Activated CD4-positive, alpha-beta T cell treated with anti-CD3 and anti-CD28 coated beads, Interleukin-2, amount 10 ng/mL, durations not matched to agents 24 days and 14 days (primary cell): ENCODE measurements at regions not wholly inside any gene's neighbourhood (a gene's known extent, or its start where the extent isn't known, plus 50 kb on each side); places are given as distances from the start of the nearest gene placed in this dataset.
"Not testable (repeated sequence)": the region's sequence is repeated elsewhere in the genome, so short reads cannot be mapped to it uniquely, and the experiment has no call there.

ENCODE experiments used
- DNase-seq: peaks from one replicate; pipeline ENCODE4 v3.0.0; 2022
- H3K27ac Mint-ChIP-seq: one replicate; pipeline ENCODE4 v1.8.0; 2022; ENCODE audit warnings: mild to moderate bottlenecking, mixed read lengths
- H3K27me3 Mint-ChIP-seq: one replicate; pipeline ENCODE4 v1.8.0; 2022; ENCODE audit warnings: mixed read lengths
- H3K36me3 Mint-ChIP-seq: one replicate; pipeline ENCODE4 v1.8.0; 2022; ENCODE audit warnings: low read depth, mild to moderate bottlenecking, mixed read lengths
- H3K4me1 Mint-ChIP-seq: one replicate; pipeline ENCODE4 v1.8.0; 2021; ENCODE audit warnings: mixed read lengths
- H3K4me3 Mint-ChIP-seq: one replicate; pipeline ENCODE4 v1.8.0; 2022; ENCODE audit warnings: mild to moderate bottlenecking, moderate library complexity, mixed read lengths
- H3K9me3 Mint-ChIP-seq: one replicate; pipeline ENCODE4 v1.8.0; 2021; ENCODE audit warnings: mixed read lengths
- intact Hi-C: fragments of 100-400 bp; cut with micrococcal nuclease; formaldehyde crosslinking; loops from one replicate; pipeline ENCODE4 v1.15.1; 2023

GRCh38 chr3:21966457-21966856 lies 215.4 kb upstream of the ZNF385D start:
- H3K36me3 Mint-ChIP-seq, H3K4me3 Mint-ChIP-seq, H3K27ac Mint-ChIP-seq, H3K4me1 Mint-ChIP-seq, H3K9me3 Mint-ChIP-seq, H3K27me3 Mint-ChIP-seq, DNase-seq, intact Hi-C loops: not testable (repeated sequence)

- Mint-ChIP-seq H3K27ac (no peak overlapping the region), H3K4me1 (no peaks in the 10 kb centered on the region), H3K4me3 (no peak overlapping the region), H3K9me3 (no peaks in the 10 kb centered on the region), H3K36me3 (no peaks in the 10 kb centered on the region), H3K27me3 (no peaks in the 10 kb centered on the region)
- DNase-seq, result no peak
- intact Hi-C loops, result no loop called here
Observed at GRCh38 chr3:21979706-21980105, 228.7 kb upstream of the ZNF385D start.

GRCh38 chr3:21989341-21990042 lies 238.5 kb upstream of the ZNF385D start:
- intact Hi-C loops, result no loop called here
- Mint-ChIP-seq H3K4me3 (no peak overlapping the region), H3K9me3 (no peaks in the 10 kb centered on the region), H3K4me1 (no peaks in the 10 kb centered on the region), H3K27me3 (no peaks in the 10 kb centered on the region), H3K27ac (no peak overlapping the region), H3K36me3 (no peaks in the 10 kb centered on the region)
- DNase-seq, result no peak

DNA sequence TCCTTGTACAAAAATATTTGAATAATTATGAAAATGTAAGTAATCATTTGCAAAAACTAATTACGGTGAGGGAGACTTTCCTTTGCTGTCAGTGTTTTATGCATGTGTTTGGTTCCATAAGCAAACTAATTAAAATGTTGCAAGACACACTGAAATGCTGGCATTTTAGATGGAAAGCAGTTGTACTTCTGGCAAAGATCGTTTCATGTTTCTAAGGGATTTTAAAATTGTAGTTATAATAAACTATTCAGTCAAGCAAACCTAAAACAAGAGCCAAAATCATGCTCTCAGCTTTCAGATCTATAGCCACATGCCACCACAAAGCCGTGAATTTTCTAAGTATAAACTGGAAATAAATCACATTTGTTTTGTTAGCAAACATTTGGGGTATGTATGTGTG lies 240.1 kb upstream of the ZNF385D start:
- H3K4me1 Mint-ChIP-seq, result no peaks in the 10 kb centered on the region
- H3K4me3 Mint-ChIP-seq, result no peak overlapping the region
- intact Hi-C loops, result no loop called here
- H3K36me3 Mint-ChIP-seq, result no peaks in the 10 kb centered on the region
- H3K9me3 Mint-ChIP-seq, result no peaks in the 10 kb centered on the region
- H3K27me3 Mint-ChIP-seq, result no peaks in the 10 kb centered on the region
- DNase-seq, result no peak
- no peak overlapping the region for H3K27ac Mint-ChIP-seq

- DNase-seq, result no peak
- Mint-ChIP-seq H3K27me3 (no peaks in the 10 kb centered on the region), H3K36me3 (no peaks in the 10 kb centered on the region), H3K9me3 (no peaks in the 10 kb centered on the region), H3K4me3 (no peak overlapping the region), H3K27ac (no peak overlapping the region), H3K4me1 (no peaks in the 10 kb centered on the region)
- intact Hi-C loops, result no loop called here
Observed at GRCh38 chr3:21995079-21995607, 244.1 kb upstream of the ZNF385D start.

GRCh38 chr3:22007368-22007767 lies 256.4 kb upstream of the ZNF385D start:
- no peak for DNase-seq
- intact Hi-C loops, result no loop called here
- Mint-ChIP-seq H3K4me3 (no peak overlapping the region), H3K36me3 (no peaks in the 10 kb centered on the region), H3K4me1 (no peaks in the 10 kb centered on the region), H3K27ac (no peak overlapping the region), H3K9me3 (peaks cover 5% of the 10 kb centered on the region), H3K27me3 (no peaks in the 10 kb centered on the region)

- Mint-ChIP-seq H3K4me1 (no peaks in the 10 kb centered on the region), H3K4me3 (no peak overlapping the region), H3K36me3 (no peaks in the 10 kb centered on the region), H3K27ac (no peak overlapping the region), H3K27me3 (no peaks in the 10 kb centered on the region), H3K9me3 (peaks cover 5% of the 10 kb centered on the region)
- intact Hi-C loops, result no loop called here
- DNase-seq, result no peak
Observed at GRCh38 chr3:22010997-22011396, 260.0 kb upstream of the ZNF385D start.

DNA sequence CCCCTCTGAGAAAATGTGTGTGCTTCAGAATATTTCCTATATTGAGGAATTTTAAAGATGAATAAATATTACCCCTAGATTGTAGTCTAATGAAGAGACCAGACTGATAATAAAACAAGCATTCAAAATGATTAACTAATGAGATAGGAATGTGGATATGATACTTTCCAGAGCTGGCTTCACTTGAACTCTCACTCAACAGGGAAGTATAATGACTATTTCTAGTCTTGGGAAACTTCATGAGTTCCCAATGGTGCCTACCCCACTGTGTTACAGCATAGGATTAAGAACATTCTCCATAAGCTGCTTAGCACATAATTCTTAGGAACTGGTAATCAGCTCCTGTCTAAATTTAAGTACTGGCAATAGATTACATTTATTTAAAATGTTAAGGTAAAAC lies 261.5 kb upstream of the ZNF385D start:
- Mint-ChIP-seq H3K36me3 (no peaks in the 10 kb centered on the region), H3K27ac (no peak overlapping the region)

DNA sequence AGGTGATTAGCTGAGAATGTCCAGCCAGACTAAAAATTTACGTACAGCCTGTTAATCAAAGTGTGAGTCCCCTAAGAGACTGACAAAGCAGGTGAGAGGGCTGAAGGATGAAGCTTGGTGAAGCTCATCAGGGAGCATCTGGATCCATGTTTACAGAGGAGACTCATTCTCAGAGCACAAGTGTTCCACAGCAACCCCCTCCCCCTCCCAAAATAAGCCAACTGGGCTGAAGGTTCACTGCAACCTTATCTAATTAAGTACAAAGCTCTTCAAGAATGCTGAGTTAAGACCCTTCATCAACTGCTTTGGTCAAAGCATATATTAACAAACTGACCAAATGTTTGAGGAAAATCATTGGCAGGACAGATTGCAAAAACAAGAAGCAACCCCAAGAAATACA lies 262.6 kb upstream of the ZNF385D start:
- Mint-ChIP-seq H3K27ac (no peak overlapping the region), H3K36me3 (no peaks in the 10 kb centered on the region), H3K9me3 (peaks cover 2% of the 10 kb centered on the region), H3K27me3 (no peaks in the 10 kb centered on the region), H3K4me3 (no peak overlapping the region), H3K4me1 (no peaks in the 10 kb centered on the region)
- intact Hi-C loops, result no loop called here
- DNase-seq, result no peak

More for the DNA sequence above, 261.5 kb upstream of the ZNF385D start:
- H3K27me3 Mint-ChIP-seq, result no peaks in the 10 kb centered on the region
- intact Hi-C loops, result no loop called here
- no peak for DNase-seq
- no peaks in the 10 kb centered on the region for H3K4me1 Mint-ChIP-seq
- no peak overlapping the region for H3K4me3 Mint-ChIP-seq
- peaks cover 5% of the 10 kb centered on the region for H3K9me3 Mint-ChIP-seq

DNA sequence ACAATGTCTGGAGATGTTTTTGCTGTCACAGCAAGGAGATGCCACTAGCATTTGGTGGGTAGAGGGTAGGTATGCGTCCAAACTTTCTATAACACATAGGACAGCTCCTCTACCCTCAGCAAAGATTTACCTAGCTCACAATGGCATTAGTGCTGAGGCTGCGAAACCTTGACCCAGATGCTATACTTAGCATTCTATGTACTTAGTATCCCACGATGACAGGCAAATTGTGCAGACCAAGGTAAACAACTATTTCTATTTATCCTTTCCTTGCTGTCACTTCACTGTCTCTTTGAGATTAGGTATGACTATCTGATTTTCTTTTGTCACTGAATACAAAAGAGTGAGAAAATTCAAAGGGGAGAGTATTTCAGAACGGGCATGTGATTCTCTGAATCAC lies 265.2 kb upstream of the ZNF385D start:
- H3K4me3 Mint-ChIP-seq, result no peak overlapping the region
- intact Hi-C loops, result no loop called here
- H3K27me3 Mint-ChIP-seq, result no peaks in the 10 kb centered on the region
- H3K27ac Mint-ChIP-seq, result no peak overlapping the region
- no peaks in the 10 kb centered on the region for H3K9me3 Mint-ChIP-seq
- H3K36me3 Mint-ChIP-seq, result no peaks in the 10 kb centered on the region
- H3K4me1 Mint-ChIP-seq, result no peaks in the 10 kb centered on the region
- DNase-seq, result no peak

DNA sequence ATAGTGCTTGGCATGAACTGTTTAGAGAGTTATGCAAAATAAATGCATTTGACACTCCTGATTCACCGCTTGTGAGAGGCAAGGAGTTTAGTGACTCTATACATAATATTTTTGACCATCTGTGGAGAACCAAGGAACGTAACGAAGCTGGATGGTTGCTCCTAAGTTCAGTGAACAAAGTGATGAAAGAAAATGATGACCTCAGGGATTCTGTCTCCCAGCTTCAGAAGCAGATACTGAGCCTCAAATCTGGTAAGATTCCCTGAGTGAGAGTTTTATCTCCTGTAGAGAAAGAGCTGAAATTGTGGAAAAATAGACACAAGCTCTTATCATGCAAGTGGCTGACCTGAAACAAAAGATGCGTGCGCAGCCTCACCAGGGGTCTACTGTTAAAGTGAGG lies 273.6 kb upstream of the ZNF385D start:
- H3K27ac Mint-ChIP-seq, H3K4me1 Mint-ChIP-seq, H3K27me3 Mint-ChIP-seq, intact Hi-C loops, H3K4me3 Mint-ChIP-seq, H3K9me3 Mint-ChIP-seq, H3K36me3 Mint-ChIP-seq, DNase-seq: not testable (repeated sequence)

- H3K9me3 Mint-ChIP-seq, result no peaks in the 10 kb centered on the region
- H3K4me3 Mint-ChIP-seq, result no peak overlapping the region
- intact Hi-C loops, result no loop called here
- no peaks in the 10 kb centered on the region for H3K36me3 Mint-ChIP-seq
- no peak overlapping the region for H3K27ac Mint-ChIP-seq
- no peak for DNase-seq
- H3K4me1 Mint-ChIP-seq, result no peaks in the 10 kb centered on the region
- H3K27me3 Mint-ChIP-seq, result no peaks in the 10 kb centered on the region
Observed at GRCh38 chr3:22029480-22029879, 278.5 kb upstream of the ZNF385D start.

GRCh38 chr3:22039161-22039560 lies 288.2 kb upstream of the ZNF385D start:
- Mint-ChIP-seq H3K4me3 (no peak overlapping the region), H3K4me1 (no peaks in the 10 kb centered on the region), H3K9me3 (peaks cover 3% of the 10 kb centered on the region), H3K27me3 (no peaks in the 10 kb centered on the region), H3K36me3 (no peaks in the 10 kb centered on the region), H3K27ac (no peak overlapping the region)
- no peak for DNase-seq
- intact Hi-C loops, result no loop called here

DNA sequence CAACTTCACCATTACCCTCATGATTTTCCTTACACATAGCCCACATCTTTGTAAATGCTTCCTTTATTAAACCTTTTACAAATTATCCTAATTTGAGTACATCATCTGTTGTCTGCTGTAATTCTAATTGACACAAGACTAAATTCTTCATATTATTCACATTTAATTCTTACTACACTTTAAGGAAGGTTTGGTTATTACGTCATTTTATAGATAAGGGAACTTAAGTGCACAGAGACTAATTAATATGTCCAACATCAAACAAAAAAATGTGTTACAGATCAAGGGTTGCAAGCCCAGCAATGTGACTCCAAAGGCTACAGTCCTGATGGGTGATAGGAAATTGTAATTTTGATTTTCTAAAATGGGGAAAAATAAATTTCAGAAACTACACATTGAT lies 289.1 kb upstream of the ZNF385D start:
- intact Hi-C loops, result no loop called here
- no peak for DNase-seq
- no peaks in the 10 kb centered on the region for H3K36me3 Mint-ChIP-seq

GRCh38 chr3:22045882-22046281 lies 294.9 kb upstream of the ZNF385D start:
- H3K27ac Mint-ChIP-seq, result no peak overlapping the region
- DNase-seq, result no peak
- H3K4me1 Mint-ChIP-seq, result no peaks in the 10 kb centered on the region
- peaks cover 6% of the 10 kb centered on the region for H3K9me3 Mint-ChIP-seq
- H3K4me3 Mint-ChIP-seq, result no peak overlapping the region
- H3K27me3 Mint-ChIP-seq, result no peaks in the 10 kb centered on the region
- intact Hi-C loops, result no loop called here
- no peaks in the 10 kb centered on the region for H3K36me3 Mint-ChIP-seq

More for the DNA sequence above, 289.1 kb upstream of the ZNF385D start:
- Mint-ChIP-seq H3K27me3 (no peaks in the 10 kb centered on the region), H3K9me3 (peaks cover 3% of the 10 kb centered on the region), H3K4me1 (no peaks in the 10 kb centered on the region), H3K27ac (no peak overlapping the region), H3K4me3 (no peak overlapping the region)
